Spleen (tissue), 11 donors: ENCODE measurements at regions not wholly inside any gene's neighbourhood (a gene's known extent, or its start where the extent isn't known, plus 50 kb on each side); places are given as distances from the start of the nearest gene placed in this dataset.
"Not testable (repeated sequence)": the region's sequence is repeated elsewhere in the genome, so short reads cannot be mapped to it uniquely, and the experiment has no call there.

Experiments
- DNase-seq: peaks from one replicate; pipeline ENCODE4 v3.0.0-alpha.2; 2020
- H3K27ac ChIP-seq, 8 donors: fragments of 200-600 bp; sonication (generic) in 7 of 8; 1 replicate in 4 of 8; 2 replicates in 4 of 8; pipeline versions ENCODE4 v1.5.0 to v1.8.0; 2016 to 2021; ENCODE audit warnings: inconsistent platforms in 4 of 8, mild to moderate bottlenecking in 4 of 8, moderate library complexity in 1 of 8
- H3K27me3 ChIP-seq, 7 donors: fragments of 200-600 bp; sonication (generic) in 6 of 7; replicated peaks in 1 of 7; 1 replicate in 4 of 7; 2 replicates in 3 of 7; pipeline versions ENCODE4 v1.5.0 to v1.8.0; 2016 to 2021; ENCODE audit warnings: inconsistent platforms in 3 of 7, mild to moderate bottlenecking in 1 of 7
- H3K36me3 ChIP-seq, 6 donors: fragments of 200-600 bp; sonication (generic) in 5 of 6; 1 replicate in 4 of 6; 2 replicates in 2 of 6; pipeline versions ENCODE4 v1.5.0 to v1.8.0; 2016 to 2021; ENCODE audit warnings: inconsistent platforms in 2 of 6
- H3K4me1 ChIP-seq, 6 donors: fragments of 200-600 bp; sonication (generic) in 5 of 6; 1 replicate in 3 of 6; 2 replicates in 3 of 6; pipeline versions ENCODE4 v1.5.0 to v1.8.0; 2016 to 2021; ENCODE audit warnings: inconsistent platforms in 3 of 6
- H3K4me3 ChIP-seq, 8 donors: fragments of 200-600 bp; sonication (generic) in 7 of 8; 1 replicate in 4 of 8; 2 replicates in 4 of 8; pipeline versions ENCODE4 v1.5.0 to v1.8.0; 2016 to 2021; ENCODE audit warnings: inconsistent platforms in 4 of 8, mild to moderate bottlenecking in 4 of 8, moderate library complexity in 2 of 8
- H3K9me3 ChIP-seq, 8 donors: fragments of 200-600 bp; sonication (generic) in 7 of 8; 1 replicate in 4 of 8; 2 replicates in 4 of 8; pipeline versions ENCODE4 v1.5.0 to v1.8.0; 2016 to 2021; ENCODE audit warnings: inconsistent platforms in 4 of 8
- POLR2A ChIP-seq, 3 donors: fragments of 450-650 bp; IDR thresholded peaks; one replicate each; pipeline ENCODE4 v1.5.1; 2017; ENCODE audit warnings: antibody characterized with exemption in 3 of 3, mild to moderate bottlenecking in 1 of 3
- POLR2AphosphoS5 ChIP-seq, 3 donors: sonication (generic); formaldehyde crosslinking; IDR thresholded peaks; one replicate each; pipeline ENCODE4 v1.5.1; 2017; ENCODE audit warnings: antibody characterized with exemption in 3 of 3
- WGBS, 5 donors: extraction: QIAGEN DNeasy Blood & Tissue Kit in 3 of 5; methylation state at CpG; one replicate each; pipeline versions ENCODE4 v1.1.5 to v1.1.7; 2013 to 2018; 5-methylcytosine and 5-hydroxymethylcytosine counted together
- intact Hi-C: fragments of 100-400 bp; cut with DNase I; formaldehyde crosslinking; loops from one replicate; pipeline ENCODE4 v1.15.0; 2023; ENCODE audit warnings: low total_unique reads
- TF ChIP-seq, protein P1 (sequence below), 11 experiments: fragments of 200-600 bp in 7 of 11; fragments of 450-650 bp in 4 of 11; sonication (generic) in 4 of 11; IDR thresholded peaks in 8 of 11; conservative IDR thresholded peaks in 3 of 11; 1 replicate in 7 of 11; 2 replicates in 4 of 11; pipeline versions ENCODE4 v1.4.0 to v1.8.0; 2016 to 2021; ENCODE audit warnings: antibody characterized with exemption in 11 of 11, inconsistent platforms in 4 of 11, mild to moderate bottlenecking in 1 of 11
- donor health status: healthy with polysubstance abuse.
- donor health status: DM: no; HTN: no; CAD: no; lungs with moderate emphysema.
- donor health status: DM: no; HTN: no; CAD: no.
- donor health status: Bipolar disorder and iron deficiency.
- donor health status: healthy.
- donor health status: DM: no; HTN: no; CAD: no.
- donor health status: DM: yes; HTN: yes; CAD: no.

- WGBS, 5 donors = 90 to 99% (median 93%) methylated on average over 3 of the region's 3 CpGs
- Histone ChIP-seq H3K4me3 (no peak overlapping the region), H3K27me3 (no peaks in the 10 kb centered on the region), H3K4me1 (peaks cover 0 to 5% (median 0%) of the 10 kb centered on the region in 6 donors), H3K36me3 (no peaks in the 10 kb centered on the region), H3K27ac (no peak overlapping the region), H3K9me3 (no peaks in the 10 kb centered on the region)
- intact Hi-C loops = no loop called here
- DNase-seq = no peak
- TF ChIP-seq POLR2A (IDR thresholded peaks at IDR 0.05) = no peak
- no peak for TF ChIP-seq POLR2AphosphoS5 (IDR thresholded peaks at IDR 0.05)
- TF ChIP-seq, protein P1, sequence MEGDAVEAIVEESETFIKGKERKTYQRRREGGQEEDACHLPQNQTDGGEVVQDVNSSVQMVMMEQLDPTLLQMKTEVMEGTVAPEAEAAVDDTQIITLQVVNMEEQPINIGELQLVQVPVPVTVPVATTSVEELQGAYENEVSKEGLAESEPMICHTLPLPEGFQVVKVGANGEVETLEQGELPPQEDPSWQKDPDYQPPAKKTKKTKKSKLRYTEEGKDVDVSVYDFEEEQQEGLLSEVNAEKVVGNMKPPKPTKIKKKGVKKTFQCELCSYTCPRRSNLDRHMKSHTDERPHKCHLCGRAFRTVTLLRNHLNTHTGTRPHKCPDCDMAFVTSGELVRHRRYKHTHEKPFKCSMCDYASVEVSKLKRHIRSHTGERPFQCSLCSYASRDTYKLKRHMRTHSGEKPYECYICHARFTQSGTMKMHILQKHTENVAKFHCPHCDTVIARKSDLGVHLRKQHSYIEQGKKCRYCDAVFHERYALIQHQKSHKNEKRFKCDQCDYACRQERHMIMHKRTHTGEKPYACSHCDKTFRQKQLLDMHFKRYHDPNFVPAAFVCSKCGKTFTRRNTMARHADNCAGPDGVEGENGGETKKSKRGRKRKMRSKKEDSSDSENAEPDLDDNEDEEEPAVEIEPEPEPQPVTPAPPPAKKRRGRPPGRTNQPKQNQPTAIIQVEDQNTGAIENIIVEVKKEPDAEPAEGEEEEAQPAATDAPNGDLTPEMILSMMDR (IDR thresholded peaks at IDR 0.05 in 8 of 11, conservative IDR thresholded peaks at IDR 0.05 in 3 of 11) = no peak
These were observed 173.2 kb upstream of the MARCKS start for GRCh38 chr6:113683968-113684367.

DNA sequence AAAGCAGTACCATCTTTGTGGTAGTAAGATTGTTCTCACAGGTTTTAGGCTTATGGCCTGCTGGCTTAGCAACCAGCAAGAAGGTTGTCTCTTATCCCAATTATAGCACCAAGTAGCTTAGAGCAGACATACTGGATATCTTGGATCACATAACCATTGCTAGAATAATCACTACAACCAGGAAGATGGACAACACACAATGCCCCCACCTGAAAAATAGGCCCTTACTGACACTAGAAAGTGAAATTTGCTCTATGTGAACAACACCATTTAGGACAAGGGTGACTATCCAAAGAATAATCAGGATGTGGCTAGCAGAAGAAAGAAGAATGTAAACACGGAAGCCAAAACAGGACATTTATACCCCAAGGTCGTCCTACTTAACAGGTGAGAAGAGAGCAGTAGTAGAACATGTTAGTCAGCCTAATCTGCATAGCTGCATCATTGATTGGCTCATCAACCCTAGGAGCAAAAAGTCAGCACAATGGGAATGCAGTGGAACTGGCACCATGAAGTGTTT lies 172.7 kb upstream of the MARCKS start:
- intact Hi-C loops = no loop called here
- 48 to 63% (median 60%) methylated on average over 2 of the region's 2 CpGs for WGBS, 5 donors

GRCh38 chr6:113686049-113686448 lies 171.1 kb upstream of the MARCKS start:
- Histone ChIP-seq H3K27ac (no peak overlapping the region), H3K9me3 (no peaks in the 10 kb centered on the region), H3K36me3 (no peaks in the 10 kb centered on the region), H3K4me1 (peaks cover 0 to 5% (median 0%) of the 10 kb centered on the region in 6 donors), H3K27me3 (no peaks in the 10 kb centered on the region), H3K4me3 (no peak overlapping the region)
- no peak for DNase-seq
- WGBS, 5 donors = 86 to 96% (median 94%) methylated on average over 1 of the region's 1 CpG
- TF ChIP-seq, protein P1 (IDR thresholded peaks at IDR 0.05 in 8 of 11, conservative IDR thresholded peaks at IDR 0.05 in 3 of 11) = no peak
- TF ChIP-seq POLR2A (IDR thresholded peaks at IDR 0.05) = no peak
- intact Hi-C loops = no loop called here

More for the DNA sequence above, 172.7 kb upstream of the MARCKS start:
- DNase-seq = no peak
- no peaks in the 10 kb centered on the region for H3K36me3 ChIP-seq
- TF ChIP-seq POLR2A (IDR thresholded peaks at IDR 0.05) (no peak), POLR2AphosphoS5 (IDR thresholded peaks at IDR 0.05) (no peak)
- TF ChIP-seq, protein P1 (IDR thresholded peaks at IDR 0.05 in 8 of 11, conservative IDR thresholded peaks at IDR 0.05 in 3 of 11) = no peak
- no peak overlapping the region for H3K27ac ChIP-seq
- H3K4me3 ChIP-seq = no peak overlapping the region
- no peaks in the 10 kb centered on the region for H3K27me3 ChIP-seq
- H3K4me1 ChIP-seq = peaks cover 0 to 5% (median 0%) of the 10 kb centered on the region in 6 donors
- no peaks in the 10 kb centered on the region for H3K9me3 ChIP-seq

DNA sequence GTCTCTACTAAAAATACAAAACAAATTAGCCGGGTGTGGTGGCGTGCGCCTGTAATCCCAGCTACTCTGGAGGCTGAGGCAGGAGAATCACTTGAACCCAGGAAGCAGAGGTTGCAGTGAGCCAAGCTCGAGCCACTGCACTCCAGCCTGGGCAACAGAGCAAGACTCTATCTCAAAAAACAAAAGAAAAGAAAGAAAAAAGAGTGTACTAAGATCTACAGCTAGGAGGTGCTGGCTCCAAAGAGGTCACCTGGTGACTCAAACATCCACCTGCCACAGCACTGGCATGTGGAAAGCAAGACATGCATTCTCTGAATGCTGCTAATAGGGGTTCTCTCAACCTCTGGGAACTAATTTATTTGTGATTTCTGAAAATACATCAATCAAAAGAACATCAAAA lies 167.5 kb upstream of the MARCKS start:
- intact Hi-C loops, DNase-seq, H3K4me3 ChIP-seq, H3K9me3 ChIP-seq, H3K27ac ChIP-seq, H3K4me1 ChIP-seq, H3K36me3 ChIP-seq, H3K27me3 ChIP-seq: not testable (repeated sequence)
- WGBS, 5 donors = 88 to 98% (median 91%) methylated on average over 4 of the region's 4 CpGs
